ENCODE measurements at regions not wholly inside any gene's neighbourhood (a gene's known extent, or its start where the extent isn't known, plus 50 kb on each side); places are given as distances from the start of the nearest gene placed in this dataset.

DNA sequence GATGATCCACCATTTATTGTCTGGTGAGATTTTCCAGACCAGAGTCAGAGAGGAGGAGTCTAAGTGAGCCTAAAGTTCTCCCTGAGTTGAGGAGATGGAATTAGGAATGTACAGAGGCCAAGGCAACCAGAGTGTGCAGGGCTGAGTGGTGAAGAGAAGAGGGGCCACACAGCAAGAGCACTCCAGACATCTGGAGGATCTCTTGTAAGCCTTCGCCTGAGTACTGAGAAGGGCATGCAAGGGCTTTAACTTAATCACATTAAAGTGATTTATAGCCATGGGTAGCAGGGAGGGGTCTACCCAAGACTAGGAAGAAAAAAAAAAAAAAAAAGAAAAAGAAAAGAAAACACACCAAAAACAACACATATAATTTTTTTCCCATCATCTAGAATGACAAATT lies 1190.4 kb downstream of the GATA3 start:
- H3K4me2 ChIP-seq (ENCODE audit: low read length) = no peak overlapping the region
- no peak for DNase-seq (ENCODE audit: low read depth, low spot score)
- no peaks in the 10 kb centered on the region for H3K27me3 ChIP-seq (ENCODE audit: insufficient read depth, low read length)
- H3K9me3 ChIP-seq (ENCODE audit: control insufficient read depth in 1 of 2, insufficient read depth in 1 of 2, low read depth in 1 of 2, low read length in 2 of 2) = peaks cover 0 to 8% of the 10 kb centered on the region in 2 experiments; a peak in 2 of 4 replicates
- intact Hi-C loops (cut with micrococcal nuclease) = no loop called here
- no peaks in the 10 kb centered on the region for H3K36me3 ChIP-seq (ENCODE audit: control insufficient read depth in 1 of 2, insufficient read depth in 2 of 2, low read length in 2 of 2)
- ChIA-PET POLR2A (no interaction called here), CTCF (no interaction called here), RAD21 (ENCODE audit: low non-redundant PET in 1 of 2, low total read pairs in 2 of 2, uncharacterized antibody in 2 of 2, unreplicated experiment in 2 of 2) (no interaction called here)
- H3K9ac ChIP-seq (ENCODE audit: low read length) = no peak overlapping the region
- H3K4me1 ChIP-seq (ENCODE audit: control insufficient read depth in 1 of 2, insufficient read depth in 2 of 2, low read length in 2 of 2) = no peaks in the 10 kb centered on the region
- H3K27ac ChIP-seq (ENCODE audit: low read depth, low read length) = no peak overlapping the region
- no peak overlapping the region for H3K4me3 ChIP-seq (replicated peaks in 1 of 2; ENCODE audit: low read depth in 1 of 2, low read length in 2 of 2)
- BruUV-seq (replicated peaks) = no TSS peak
- H2AFZ ChIP-seq (ENCODE audit: low read depth, low read length, poor library complexity, severe bottlenecking) = no peak overlapping the region
- no peak for ATAC-seq
- no peaks in the 10 kb centered on the region for H4K20me1 ChIP-seq (ENCODE audit: insufficient read depth)
- H3K9me2 ChIP-seq (ENCODE audit: insufficient read depth) = no peaks in the 10 kb centered on the region
- TF ChIP-seq SIN3A (IDR thresholded peaks at IDR 0.05; ENCODE audit: low read depth) = no peak
- TF ChIP-seq ZFX (IDR thresholded peaks at IDR 0.05) = no peak
- TF ChIP-seq TCF7L2 (IDR thresholded peaks at IDR 0.05; ENCODE audit: borderline replicate concordance, extremely low read depth, insufficient read depth, insufficient read length) = no peak
- no peak for TF ChIP-seq RAD21 (IDR thresholded peaks at IDR 0.05; ENCODE audit: low read depth)
- TF ChIP-seq POLR2A (IDR thresholded peaks at IDR 0.05; ENCODE audit: borderline replicate concordance, extremely low read depth, insufficient read depth, insufficient read length) = no peak
- TF ChIP-seq, protein P1, sequence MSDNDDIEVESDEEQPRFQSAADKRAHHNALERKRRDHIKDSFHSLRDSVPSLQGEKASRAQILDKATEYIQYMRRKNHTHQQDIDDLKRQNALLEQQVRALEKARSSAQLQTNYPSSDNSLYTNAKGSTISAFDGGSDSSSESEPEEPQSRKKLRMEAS (IDR thresholded peaks at IDR 0.05) = no peak
- no peak for TF ChIP-seq YY1 (IDR thresholded peaks at IDR 0.05; ENCODE audit: extremely low read depth, insufficient replicate concordance, low read depth, low read length)
- H3K79me2 ChIP-seq (ENCODE audit: insufficient read depth, low read length) = no peaks in the 10 kb centered on the region

DNA sequence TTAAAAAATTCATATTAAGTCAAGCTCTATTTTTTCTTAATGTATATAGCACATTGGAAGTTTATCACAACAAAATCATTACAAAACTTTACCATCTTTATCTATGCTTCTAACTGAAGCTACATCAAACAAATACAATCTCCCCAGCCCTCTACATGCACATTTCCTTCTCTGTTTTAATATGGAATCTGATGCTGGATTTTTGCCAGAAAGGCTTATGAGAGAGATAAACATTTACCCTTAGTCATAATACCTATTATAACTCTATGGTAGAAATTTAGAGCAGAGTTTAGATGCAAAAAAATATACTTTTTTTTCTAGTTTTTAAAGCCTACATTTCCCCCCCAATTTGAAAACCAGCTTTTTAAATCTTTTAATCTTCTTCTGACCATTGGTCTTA lies 1198.6 kb downstream of the GATA3 start:
- no peaks in the 10 kb centered on the region for H3K36me3 ChIP-seq (ENCODE audit: control insufficient read depth in 1 of 2, insufficient read depth in 2 of 2, low read length in 2 of 2)
- POLR2A ChIA-PET = no interaction called here
- DNase-seq (ENCODE audit: low read depth, low spot score) (no peak), ATAC-seq (no peak)
- TF ChIP-seq, protein P2, sequence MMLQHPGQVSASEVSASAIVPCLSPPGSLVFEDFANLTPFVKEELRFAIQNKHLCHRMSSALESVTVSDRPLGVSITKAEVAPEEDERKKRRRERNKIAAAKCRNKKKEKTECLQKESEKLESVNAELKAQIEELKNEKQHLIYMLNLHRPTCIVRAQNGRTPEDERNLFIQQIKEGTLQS (IDR thresholded peaks at IDR 0.05) = no peak
- H3K4me1 ChIP-seq (ENCODE audit: control insufficient read depth in 1 of 2, insufficient read depth in 2 of 2, low read length in 2 of 2) = no peaks in the 10 kb centered on the region
- H3K4me3 ChIP-seq (replicated peaks in 1 of 2; ENCODE audit: low read depth in 1 of 2, low read length in 2 of 2) = no peak overlapping the region
- no TSS peak for BruUV-seq (replicated peaks)
- H3K79me2 ChIP-seq (ENCODE audit: insufficient read depth, low read length) = no peaks in the 10 kb centered on the region
- H3K27ac ChIP-seq (ENCODE audit: low read depth, low read length) = no peak overlapping the region
- no peak overlapping the region for H3K9ac ChIP-seq (ENCODE audit: low read length)
- H2AFZ ChIP-seq (ENCODE audit: low read depth, low read length, poor library complexity, severe bottlenecking) = no peak overlapping the region
- no peaks in the 10 kb centered on the region for H4K20me1 ChIP-seq (ENCODE audit: insufficient read depth)
- CTCF ChIA-PET = no interaction called here
- no peaks in the 10 kb centered on the region for H3K27me3 ChIP-seq (ENCODE audit: insufficient read depth, low read length)
- H3K9me3 ChIP-seq (ENCODE audit: control insufficient read depth in 1 of 2, insufficient read depth in 1 of 2, low read depth in 1 of 2, low read length in 2 of 2) = no peaks in the 10 kb centered on the region; a peak in 2 of 4 replicates
- intact Hi-C loops (cut with micrococcal nuclease) = no loop called here
- RAD21 ChIA-PET (ENCODE audit: low non-redundant PET in 1 of 2, low total read pairs in 2 of 2, uncharacterized antibody in 2 of 2, unreplicated experiment in 2 of 2) = no interaction called here
- H3K4me2 ChIP-seq (ENCODE audit: low read length) = no peak overlapping the region
- no peaks in the 10 kb centered on the region for H3K9me2 ChIP-seq (ENCODE audit: insufficient read depth)

Data from HCT116 (cell line).